ENCODE measurements at regions not wholly inside any gene's neighbourhood (a gene's known extent, or its start where the extent isn't known, plus 50 kb on each side); places are given as distances from the start of the nearest gene placed in this dataset.

DNA sequence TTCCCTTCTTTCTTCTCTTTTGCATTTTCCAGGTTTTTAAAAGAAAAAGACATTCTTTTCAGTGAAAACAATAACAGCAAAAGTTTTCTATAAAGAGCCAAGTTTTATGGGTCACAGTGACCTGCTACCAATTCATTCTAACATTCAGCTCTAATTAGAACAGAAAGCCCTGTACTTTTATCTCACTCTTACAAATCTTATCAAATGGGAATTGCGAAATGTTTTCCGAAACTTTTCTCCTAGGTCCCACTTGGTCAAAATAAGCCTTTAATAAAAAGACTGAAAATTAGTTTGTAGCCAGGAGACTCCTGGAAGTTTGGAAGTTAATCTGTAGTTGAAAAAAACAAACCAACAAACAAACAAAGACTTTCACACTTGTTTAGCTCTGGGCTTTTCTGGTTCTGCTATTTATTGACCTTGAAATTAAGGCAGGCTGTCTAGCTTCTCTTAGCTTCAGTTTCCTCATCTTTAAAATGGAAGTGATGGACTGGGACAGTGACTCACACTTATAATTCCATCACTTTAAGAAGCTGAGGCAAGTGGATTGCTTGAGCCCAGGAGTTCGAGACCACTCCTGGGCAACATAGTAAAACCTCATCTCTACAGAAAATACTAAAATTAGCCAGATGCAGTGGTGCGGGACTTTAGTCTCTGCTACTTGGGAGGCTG is 613.5 kb upstream of the CDH4 start:
- Histone ChIP-seq H3K79me2 (ENCODE audit: insufficient read depth, low read length) (no peaks in the 10 kb centered on the region), H3K9me2 (replicated peaks; ENCODE audit: insufficient read depth, low read length) (no peaks in the 10 kb centered on the region), H3F3A (ENCODE audit: insufficient read depth) (no peaks in the 10 kb centered on the region), H3K36me3 (ENCODE audit: low read length) (no peaks in the 10 kb centered on the region), H2AFZ (ENCODE audit: low read depth, low read length, severe bottlenecking) (no peak overlapping the region), H3K27me3 (ENCODE audit: low read length) (no peaks in the 10 kb centered on the region), H4K20me1 (ENCODE audit: low read depth, low read length) (no peaks in the 10 kb centered on the region), H3K4me2 (ENCODE audit: low read depth, low read length, poor library complexity, severe bottlenecking) (no peak overlapping the region), H3K4me3 (ENCODE audit: insufficient read depth, low read length, poor library complexity, severe bottlenecking) (no peak overlapping the region), H3K27ac (ENCODE audit: low read depth, low read length) (no peak overlapping the region), H3K9me3 (ENCODE audit: insufficient read depth, low read length) (no peaks in the 10 kb centered on the region), H3K9ac (ENCODE audit: low read length) (no peak overlapping the region)
- no peak for TF ChIP-seq EZH2phosphoT487 (conservative IDR thresholded peaks at IDR 0.05; ENCODE audit: low read length)
- TF ChIP-seq, protein P1, sequence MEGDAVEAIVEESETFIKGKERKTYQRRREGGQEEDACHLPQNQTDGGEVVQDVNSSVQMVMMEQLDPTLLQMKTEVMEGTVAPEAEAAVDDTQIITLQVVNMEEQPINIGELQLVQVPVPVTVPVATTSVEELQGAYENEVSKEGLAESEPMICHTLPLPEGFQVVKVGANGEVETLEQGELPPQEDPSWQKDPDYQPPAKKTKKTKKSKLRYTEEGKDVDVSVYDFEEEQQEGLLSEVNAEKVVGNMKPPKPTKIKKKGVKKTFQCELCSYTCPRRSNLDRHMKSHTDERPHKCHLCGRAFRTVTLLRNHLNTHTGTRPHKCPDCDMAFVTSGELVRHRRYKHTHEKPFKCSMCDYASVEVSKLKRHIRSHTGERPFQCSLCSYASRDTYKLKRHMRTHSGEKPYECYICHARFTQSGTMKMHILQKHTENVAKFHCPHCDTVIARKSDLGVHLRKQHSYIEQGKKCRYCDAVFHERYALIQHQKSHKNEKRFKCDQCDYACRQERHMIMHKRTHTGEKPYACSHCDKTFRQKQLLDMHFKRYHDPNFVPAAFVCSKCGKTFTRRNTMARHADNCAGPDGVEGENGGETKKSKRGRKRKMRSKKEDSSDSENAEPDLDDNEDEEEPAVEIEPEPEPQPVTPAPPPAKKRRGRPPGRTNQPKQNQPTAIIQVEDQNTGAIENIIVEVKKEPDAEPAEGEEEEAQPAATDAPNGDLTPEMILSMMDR (IDR thresholded peaks at IDR 0.05; ENCODE audit: insufficient read depth, low read length, poor library complexity, severe bottlenecking), result no peak

DNA sequence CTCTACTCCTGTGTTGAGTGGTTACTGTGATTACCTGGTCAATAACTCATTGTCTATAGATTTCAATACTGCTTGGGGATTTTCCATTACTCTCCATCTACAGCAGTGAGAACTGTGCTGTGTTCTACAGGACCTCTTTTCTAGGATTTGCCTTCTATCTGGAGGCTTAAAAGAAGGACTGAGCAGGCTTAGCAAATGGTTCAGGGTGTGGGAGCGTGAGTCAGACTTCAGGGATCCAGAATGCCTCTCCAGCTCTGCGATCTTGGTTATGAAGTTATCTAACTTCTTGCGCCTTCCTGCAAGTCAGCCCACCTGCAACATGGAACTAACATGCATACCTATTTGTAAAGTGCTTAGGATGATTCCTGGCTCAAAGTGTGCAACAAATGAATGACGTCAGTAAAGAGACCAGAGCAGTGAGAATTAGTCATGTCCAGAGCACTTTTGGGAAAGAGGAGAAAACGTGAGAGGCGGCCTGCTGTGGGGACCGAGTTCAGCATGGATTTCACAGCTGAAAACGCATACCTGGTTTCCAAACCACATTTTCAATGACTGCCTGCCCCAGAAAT is 610.1 kb upstream of the CDH4 start:
- Histone ChIP-seq H3K27ac (ENCODE audit: low read depth, low read length) (no peak overlapping the region), H3K4me3 (ENCODE audit: insufficient read depth, low read length, poor library complexity, severe bottlenecking) (no peak overlapping the region), H2AFZ (ENCODE audit: low read depth, low read length, severe bottlenecking) (no peak overlapping the region), H3K36me3 (ENCODE audit: low read length) (no peaks in the 10 kb centered on the region), H3K27me3 (ENCODE audit: low read length) (no peaks in the 10 kb centered on the region), H4K20me1 (ENCODE audit: low read depth, low read length) (no peaks in the 10 kb centered on the region), H3K4me2 (ENCODE audit: low read depth, low read length, poor library complexity, severe bottlenecking) (no peak overlapping the region), H3K79me2 (ENCODE audit: insufficient read depth, low read length) (no peaks in the 10 kb centered on the region), H3K9me3 (ENCODE audit: insufficient read depth, low read length) (0 out of 2 replicates have a peak, but pooled peaks cover 3% of the 10 kb centered on the region), H3K9ac (ENCODE audit: low read length) (no peak overlapping the region), H3F3A (ENCODE audit: insufficient read depth) (no peaks in the 10 kb centered on the region), H3K9me2 (replicated peaks; ENCODE audit: insufficient read depth, low read length) (no peaks in the 10 kb centered on the region)
- TF ChIP-seq, protein P1 (IDR thresholded peaks at IDR 0.05; ENCODE audit: insufficient read depth, low read length, poor library complexity, severe bottlenecking), result no peak
- TF ChIP-seq EZH2phosphoT487 (conservative IDR thresholded peaks at IDR 0.05; ENCODE audit: low read length), result no peak

GRCh38 chr20:60642541-60642940 is 609.5 kb upstream of the CDH4 start:
- H4K20me1 ChIP-seq (ENCODE audit: low read depth, low read length), result no peaks in the 10 kb centered on the region
- no peak overlapping the region for H3K27ac ChIP-seq (ENCODE audit: low read depth, low read length)
- no peak for TF ChIP-seq EZH2phosphoT487 (conservative IDR thresholded peaks at IDR 0.05; ENCODE audit: low read length)
- TF ChIP-seq, protein P1 (IDR thresholded peaks at IDR 0.05; ENCODE audit: insufficient read depth, low read length, poor library complexity, severe bottlenecking), result no peak
- no peak overlapping the region for H2AFZ ChIP-seq (ENCODE audit: low read depth, low read length, severe bottlenecking)
- no peaks in the 10 kb centered on the region for H3K36me3 ChIP-seq (ENCODE audit: low read length)
- no peak overlapping the region for H3K4me3 ChIP-seq (ENCODE audit: insufficient read depth, low read length, poor library complexity, severe bottlenecking)
- H3K27me3 ChIP-seq (ENCODE audit: low read length), result no peaks in the 10 kb centered on the region
- no peaks in the 10 kb centered on the region for H3K79me2 ChIP-seq (ENCODE audit: insufficient read depth, low read length)
- no peaks in the 10 kb centered on the region for H3K9me2 ChIP-seq (replicated peaks; ENCODE audit: insufficient read depth, low read length)
- no peak overlapping the region for H3K4me2 ChIP-seq (ENCODE audit: low read depth, low read length, poor library complexity, severe bottlenecking)
- 0 out of 2 replicates have a peak, but pooled peaks cover 3% of the 10 kb centered on the region for H3K9me3 ChIP-seq (ENCODE audit: insufficient read depth, low read length)
- H3F3A ChIP-seq (ENCODE audit: insufficient read depth), result no peaks in the 10 kb centered on the region
- H3K9ac ChIP-seq (ENCODE audit: low read length), result no peak overlapping the region
